HUES64 (cell line): ENCODE measurements at regions not wholly inside any gene's neighbourhood (a gene's known extent, or its start where the extent isn't known, plus 50 kb on each side); places are given as distances from the start of the nearest gene placed in this dataset.
"Not testable (repeated sequence)": the region's sequence is repeated elsewhere in the genome, so short reads cannot be mapped to it uniquely, and the experiment has no call there.

Experiments
- H3K27ac ChIP-seq: 2 replicates; pipeline ENCODE4 v1.7.0; 2013; ENCODE audit warnings: low read depth, low read length, inconsistent platforms
- H3K27me3 ChIP-seq: 2 replicates; pipeline ENCODE4 v1.6.1; 2013; ENCODE audit warnings: mild to moderate bottlenecking, low read length; ENCODE audit not compliant: insufficient read depth
- H3K36me3 ChIP-seq: 2 replicates; pipeline ENCODE4 v1.6.1; 2013; ENCODE audit warnings: mild to moderate bottlenecking, low read length; ENCODE audit not compliant: insufficient read depth
- H3K4me1 ChIP-seq: 2 replicates; pipeline ENCODE4 v1.6.1; 2013; ENCODE audit warnings: mild to moderate bottlenecking, low read length, moderate library complexity; ENCODE audit not compliant: insufficient read depth
- H3K4me3 ChIP-seq: 2 replicates; pipeline ENCODE4 v1.5.1; 2013; ENCODE audit warnings: mild to moderate bottlenecking, low read length, moderate library complexity
- H3K9ac ChIP-seq: 2 replicates; pipeline ENCODE4 v1.6.1; 2013; ENCODE audit warnings: mild to moderate bottlenecking, low read depth, low read length
- H3K9me3 ChIP-seq: 2 replicates; pipeline ENCODE4 v1.6.1; 2013; ENCODE audit warnings: low read depth, low read length; ENCODE audit not compliant: insufficient read depth
- WGBS: fragments of 150-250, 120-280 bp; methylation state at CpG from one replicate; pipeline ENCODE4 v1.1.7; 2013; ENCODE audit warnings: missing lambda C conversion rate; 5-methylcytosine and 5-hydroxymethylcytosine counted together

DNA sequence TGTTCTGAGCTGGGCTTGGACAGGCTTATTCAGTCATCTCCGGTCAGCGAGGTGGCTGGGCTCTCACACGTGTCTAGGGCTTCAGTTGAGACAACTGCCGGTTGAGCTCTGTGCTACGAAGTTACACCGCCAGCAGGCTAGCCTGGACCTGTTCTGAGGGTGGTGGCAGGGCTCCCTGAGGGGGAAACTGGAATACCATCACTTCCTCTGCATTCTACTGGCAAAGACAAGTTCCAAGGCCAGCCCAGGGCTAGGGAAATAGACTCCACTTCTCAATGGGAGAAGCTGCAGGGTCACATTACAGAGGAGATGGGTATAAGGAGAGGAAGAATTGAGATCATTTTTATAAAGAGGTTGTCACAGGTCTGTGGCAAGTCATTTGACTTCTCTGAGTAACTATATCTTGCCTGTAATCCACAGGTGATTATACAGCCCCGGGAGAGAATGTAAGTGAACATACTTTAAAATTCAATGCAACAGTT, 106.8 kb upstream of the IL12A start:
- Histone ChIP-seq H3K4me1 (peaks cover 29% of the 10 kb centered on the region), H3K27me3 (no peaks in the 10 kb centered on the region), H3K9ac (no peak overlapping the region), H3K4me3 (no peak overlapping the region), H3K9me3 (no peaks in the 10 kb centered on the region), H3K36me3 (no peaks in the 10 kb centered on the region), H3K27ac (no peak overlapping the region)
- WGBS: 78% methylated on average over 7 of the region's 7 CpGs

DNA sequence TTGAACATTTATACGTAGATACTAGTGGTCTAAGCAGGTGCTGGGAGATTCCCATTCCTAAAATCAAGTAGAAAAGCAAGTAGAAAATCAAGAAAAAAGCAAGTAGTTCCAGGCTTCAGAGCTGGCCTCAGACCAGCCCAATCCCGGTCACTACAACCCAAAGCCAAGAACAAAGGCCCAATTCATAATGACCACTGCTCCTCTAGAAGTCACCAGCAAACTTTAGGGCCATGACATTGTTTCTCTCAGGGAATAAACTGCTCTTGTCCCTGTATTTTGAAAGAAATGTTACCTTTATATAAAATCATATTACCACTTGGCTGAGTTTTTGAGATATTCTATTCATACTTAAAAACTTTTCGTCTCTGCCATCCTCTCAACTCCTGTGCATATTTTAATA, 106.3 kb upstream of the IL12A start:
- H3K27me3 ChIP-seq: no peaks in the 10 kb centered on the region
- H3K9me3 ChIP-seq: no peaks in the 10 kb centered on the region
- H3K4me1 ChIP-seq: peaks cover 29% of the 10 kb centered on the region
- no peak overlapping the region for H3K9ac ChIP-seq
- no peak overlapping the region for H3K4me3 ChIP-seq
- H3K27ac ChIP-seq: no peak overlapping the region
- no peaks in the 10 kb centered on the region for H3K36me3 ChIP-seq
- WGBS: 95% methylated on average over 3 of the region's 3 CpGs

DNA sequence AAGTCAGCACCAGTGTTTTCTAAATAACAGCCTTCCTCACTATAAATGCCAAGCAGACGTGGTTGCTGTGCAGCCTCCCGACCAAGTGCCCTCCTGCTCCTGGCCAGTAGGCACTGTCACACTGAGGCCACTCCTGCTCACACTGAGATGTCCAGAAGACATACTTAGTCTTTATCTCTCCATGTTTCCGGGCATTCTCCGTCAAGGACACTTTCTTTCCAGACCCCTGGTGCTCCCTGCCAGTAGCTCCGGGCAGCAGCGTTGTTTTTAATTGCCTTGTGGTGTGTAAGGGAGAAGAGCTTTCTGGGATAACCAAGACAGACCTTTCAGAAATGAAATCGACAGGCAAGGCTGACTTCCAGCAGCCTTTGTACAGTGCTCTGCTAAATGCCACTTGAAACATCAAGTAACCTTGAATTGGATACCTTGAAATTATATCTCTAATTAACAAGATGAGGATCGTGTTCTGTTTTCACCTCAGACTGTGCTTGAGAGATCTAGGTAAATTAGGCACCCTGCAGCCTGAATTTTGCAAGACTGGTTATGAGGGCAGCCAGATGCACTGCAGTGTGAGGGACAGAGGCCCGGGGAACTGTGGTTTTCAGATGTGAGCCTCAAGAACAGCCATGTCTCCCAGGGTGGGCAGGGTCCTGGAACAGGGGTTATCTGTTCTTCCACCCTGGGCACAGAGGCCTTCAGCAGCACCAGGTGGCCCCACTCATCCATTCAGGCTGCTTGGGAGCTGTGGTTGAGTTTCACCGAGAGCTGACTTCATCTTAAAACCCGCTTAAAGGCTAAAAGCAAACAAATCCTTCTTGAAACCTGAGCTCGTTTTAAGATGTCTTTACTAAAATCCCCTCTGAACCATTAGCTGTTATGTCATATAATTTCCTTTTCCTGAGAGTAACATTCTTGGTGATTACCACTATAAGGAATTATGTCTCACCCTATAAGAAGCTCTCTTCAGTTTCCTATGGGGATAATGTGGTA, 105.5 kb upstream of the IL12A start:
- Histone ChIP-seq H3K27me3 (no peaks in the 10 kb centered on the region), H3K9ac (no peak overlapping the region), H3K4me3 (no peak overlapping the region), H3K4me1 (peaks cover 22% of the 10 kb centered on the region), H3K9me3 (no peaks in the 10 kb centered on the region), H3K27ac (no peak overlapping the region), H3K36me3 (peaks cover 3% of the 10 kb centered on the region; the same call in 1 of the 2 replicates)
- WGBS: 86% methylated on average over 12 of the region's 12 CpGs

DNA sequence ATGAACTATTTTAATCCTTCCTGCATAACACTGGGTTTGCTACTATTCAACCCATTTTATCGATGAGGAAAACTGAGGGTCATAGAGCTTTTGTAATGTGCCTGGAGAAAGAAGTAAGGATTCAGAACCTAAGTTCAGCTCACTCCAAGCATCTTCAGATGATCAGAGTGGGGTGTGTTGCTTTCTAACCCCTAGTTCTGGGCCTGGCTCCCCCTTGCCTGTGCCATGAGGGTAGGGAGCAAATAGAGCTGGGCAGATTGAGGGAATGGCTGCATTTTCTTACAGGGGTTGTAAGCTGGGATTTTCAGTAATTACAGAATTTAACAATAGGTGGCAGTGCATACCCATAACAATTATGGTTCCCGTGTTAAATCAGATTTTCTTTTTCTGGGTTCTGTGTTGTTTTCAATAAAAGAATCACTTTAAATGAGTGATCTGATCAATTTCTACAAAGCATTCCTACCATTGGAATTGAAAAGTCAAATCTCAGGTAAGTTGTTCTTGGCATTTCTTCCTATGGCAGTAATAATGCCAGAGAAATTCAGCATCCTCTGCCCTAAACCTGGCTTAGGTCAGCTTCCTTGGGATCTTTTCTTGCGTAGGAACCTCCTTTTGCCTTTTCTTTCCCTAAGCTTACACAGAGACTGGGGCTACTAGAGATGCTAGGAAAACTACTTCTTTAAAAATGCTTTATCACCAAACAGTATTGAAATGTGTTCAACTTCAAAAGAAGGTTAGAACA, 103.8 kb upstream of the IL12A start:
- peaks cover 22% of the 10 kb centered on the region for H3K4me1 ChIP-seq
- no peaks in the 10 kb centered on the region for H3K9me3 ChIP-seq
- 92% methylated on average over 2 of the region's 3 CpGs for WGBS
- peaks cover 6% of the 10 kb centered on the region; the same call in 1 of the 2 replicates for H3K36me3 ChIP-seq
- no peak overlapping the region for H3K9ac ChIP-seq
- no peak overlapping the region for H3K4me3 ChIP-seq
- H3K27ac ChIP-seq: no peak overlapping the region
- H3K27me3 ChIP-seq: no peaks in the 10 kb centered on the region

DNA sequence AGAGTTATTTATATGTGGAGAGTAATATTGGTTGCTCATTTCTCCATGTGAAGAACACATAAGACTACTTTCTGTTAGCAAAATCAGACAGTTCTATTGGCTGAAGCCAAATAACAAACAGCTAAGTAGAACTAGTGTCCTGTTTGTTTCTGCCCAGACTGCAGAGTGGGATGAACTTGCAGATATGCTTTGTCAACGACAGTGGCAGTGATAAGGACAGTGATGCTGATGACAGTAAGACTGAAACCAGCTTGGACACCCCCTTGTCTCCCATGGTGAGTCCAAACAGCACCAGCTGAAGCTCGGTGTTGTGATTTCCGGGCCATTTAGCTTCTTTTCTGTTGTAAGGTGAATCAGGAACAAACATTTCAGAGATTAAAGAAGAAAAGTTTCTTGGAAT, 102.6 kb upstream of the IL12A start:
- no peaks in the 10 kb centered on the region for H3K9me3 ChIP-seq
- H3K4me1 ChIP-seq: peaks cover 22% of the 10 kb centered on the region
- no peak overlapping the region for H3K9ac ChIP-seq
- no peaks in the 10 kb centered on the region for H3K27me3 ChIP-seq
- H3K36me3 ChIP-seq: peaks cover 6% of the 10 kb centered on the region; the same call in 1 of the 2 replicates
- H3K27ac ChIP-seq: no peak overlapping the region
- WGBS: 92% methylated on average over 3 of the region's 3 CpGs
- no peak overlapping the region for H3K4me3 ChIP-seq

DNA sequence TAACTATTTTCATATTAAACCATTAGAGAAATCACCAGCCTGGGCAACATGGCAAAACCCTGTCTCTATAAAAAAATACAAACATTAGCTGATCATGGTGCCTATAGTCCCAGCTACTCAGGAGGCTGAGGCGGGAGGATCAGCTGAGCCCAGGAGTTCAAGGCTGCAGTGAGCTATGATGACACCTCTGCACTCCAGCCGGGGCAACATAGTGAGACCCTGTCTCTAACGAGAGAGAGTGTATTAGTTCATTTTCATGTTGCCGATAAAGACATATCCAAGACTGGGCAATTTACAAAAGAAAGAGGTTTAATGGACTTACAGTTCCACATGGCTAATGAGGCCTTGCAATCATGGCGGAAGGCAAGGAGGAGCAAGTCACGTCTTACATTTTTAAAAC, 102.1 kb upstream of the IL12A start:
- H3K36me3 ChIP-seq, H3K27ac ChIP-seq, H3K4me3 ChIP-seq, H3K9me3 ChIP-seq, H3K27me3 ChIP-seq, H3K9ac ChIP-seq: not testable (repeated sequence)
- peaks cover 20% of the 10 kb centered on the region for H3K4me1 ChIP-seq
- 97% methylated on average over 6 of the region's 6 CpGs for WGBS

DNA sequence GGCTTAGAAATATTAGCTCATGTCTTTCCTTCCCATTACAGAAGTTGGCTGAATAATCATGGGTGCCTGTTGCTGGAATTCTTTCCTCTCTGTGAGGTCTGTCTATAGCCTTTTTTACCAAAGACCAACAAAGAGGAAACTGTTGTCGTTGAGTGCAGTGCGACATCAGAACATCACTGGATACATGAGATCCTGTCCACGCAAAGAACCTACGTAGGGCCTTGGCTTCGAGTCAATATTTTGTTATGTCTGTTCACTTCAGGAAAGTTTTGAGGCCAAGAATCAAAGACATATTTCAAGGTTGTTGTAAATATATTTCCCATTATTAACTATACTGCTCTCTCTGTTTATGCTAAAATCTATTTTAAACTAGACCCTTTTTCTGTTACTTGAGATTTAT, 101.5 kb upstream of the IL12A start:
- Histone ChIP-seq H3K27ac (no peak overlapping the region), H3K4me1 (peaks cover 14% of the 10 kb centered on the region)
- 97% methylated on average over 5 of the region's 5 CpGs for WGBS

DNA sequence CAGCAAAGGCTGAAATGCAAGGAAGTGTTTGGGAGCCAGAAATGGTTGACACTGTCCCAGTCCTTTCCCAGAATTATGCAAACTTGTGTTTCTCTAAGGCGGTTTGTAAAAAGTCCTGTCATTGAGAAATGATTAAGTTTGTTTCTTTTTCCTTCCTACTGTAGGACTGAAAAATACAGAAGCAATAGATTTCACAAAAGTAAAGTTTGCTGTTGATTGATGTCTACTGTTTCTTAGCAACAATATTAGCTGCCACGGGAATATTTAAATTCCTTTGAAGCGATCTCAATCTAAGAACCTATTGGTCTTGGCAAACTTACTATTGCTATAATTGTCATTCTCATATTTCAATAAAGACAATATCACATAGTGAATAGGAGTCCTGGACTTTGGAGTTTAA, 100.7 kb upstream of the IL12A start:
- Histone ChIP-seq H3K9me3 (no peaks in the 10 kb centered on the region), H3K4me3 (no peak overlapping the region), H3K27me3 (no peaks in the 10 kb centered on the region), H3K27ac (no peak overlapping the region), H3K9ac (no peak overlapping the region), H3K4me1 (peaks cover 10% of the 10 kb centered on the region), H3K36me3 (peaks cover 16% of the 10 kb centered on the region)
- 98% methylated on average over 3 of the region's 3 CpGs for WGBS

More for the DNA sequence above, 101.5 kb upstream of the IL12A start:
- H3K9ac ChIP-seq: no peak overlapping the region
- H3K36me3 ChIP-seq: peaks cover 9% of the 10 kb centered on the region
- no peaks in the 10 kb centered on the region for H3K9me3 ChIP-seq
- H3K27me3 ChIP-seq: no peaks in the 10 kb centered on the region
- no peak overlapping the region for H3K4me3 ChIP-seq

DNA sequence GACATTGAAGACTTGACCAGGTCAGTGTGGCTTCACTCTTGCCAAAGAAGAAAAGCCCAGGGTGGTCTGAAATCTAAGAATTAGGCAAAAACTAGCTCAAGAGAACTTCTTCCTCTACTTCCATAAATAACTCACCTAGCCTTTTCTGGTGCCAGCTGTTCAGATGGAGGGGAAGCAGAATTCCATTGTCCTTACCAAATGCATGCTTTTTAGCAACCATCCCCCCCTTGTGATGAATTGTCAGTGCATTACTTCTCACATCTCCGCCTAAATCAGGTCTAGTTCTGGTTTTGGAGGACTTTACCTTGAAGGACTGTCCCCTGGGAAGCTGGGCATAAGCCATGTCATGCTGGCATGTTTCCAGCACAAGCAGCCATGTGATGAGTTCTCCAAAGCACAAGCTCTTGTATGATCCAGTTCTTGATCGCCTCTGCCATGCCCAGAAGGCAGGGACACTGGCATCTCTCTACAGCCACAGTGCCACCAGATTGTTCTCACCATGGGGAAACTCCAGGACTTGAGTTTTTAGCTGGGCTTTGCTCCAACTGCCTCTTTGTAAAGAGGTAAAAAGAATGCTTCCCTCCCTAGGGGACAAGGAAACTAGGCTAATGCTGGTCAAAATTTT, 96.4 kb upstream of the IL12A start:
- Histone ChIP-seq H3K27me3 (no peaks in the 10 kb centered on the region), H3K27ac (no peak overlapping the region), H3K36me3 (peaks cover 35% of the 10 kb centered on the region), H3K4me3 (no peak overlapping the region), H3K9ac (no peak overlapping the region), H3K9me3 (no peaks in the 10 kb centered on the region), H3K4me1 (no peaks in the 10 kb centered on the region)
- 92% methylated on average over 2 of the region's 2 CpGs for WGBS

DNA sequence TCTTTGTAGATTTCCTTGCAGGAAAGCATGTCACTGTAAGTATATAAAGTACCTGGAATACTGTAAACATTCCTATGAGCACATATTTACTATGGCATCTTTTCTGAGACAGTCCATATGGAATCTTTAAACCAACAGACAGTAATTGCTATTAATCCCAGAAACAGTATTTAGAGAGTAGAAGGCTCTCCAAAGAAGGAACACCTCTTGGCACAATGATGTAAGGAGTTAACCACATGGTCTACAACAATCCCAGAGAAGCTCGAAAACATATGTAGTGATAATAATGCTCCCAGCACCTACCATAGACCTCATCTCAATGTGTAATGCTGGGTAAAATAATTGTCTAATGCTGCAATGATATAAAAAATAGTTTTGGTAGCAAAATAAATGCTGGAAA, 95.8 kb upstream of the IL12A start:
- no peaks in the 10 kb centered on the region for H3K9me3 ChIP-seq
- whole genome bisulfite sequencing: no CpG with 5 or more reads among the region's 1 CpG
- no peak overlapping the region for H3K27ac ChIP-seq
- no peak overlapping the region for H3K9ac ChIP-seq
- no peak overlapping the region for H3K4me3 ChIP-seq
- H3K4me1 ChIP-seq: no peaks in the 10 kb centered on the region
- peaks cover 36% of the 10 kb centered on the region for H3K36me3 ChIP-seq
- no peaks in the 10 kb centered on the region for H3K27me3 ChIP-seq

DNA sequence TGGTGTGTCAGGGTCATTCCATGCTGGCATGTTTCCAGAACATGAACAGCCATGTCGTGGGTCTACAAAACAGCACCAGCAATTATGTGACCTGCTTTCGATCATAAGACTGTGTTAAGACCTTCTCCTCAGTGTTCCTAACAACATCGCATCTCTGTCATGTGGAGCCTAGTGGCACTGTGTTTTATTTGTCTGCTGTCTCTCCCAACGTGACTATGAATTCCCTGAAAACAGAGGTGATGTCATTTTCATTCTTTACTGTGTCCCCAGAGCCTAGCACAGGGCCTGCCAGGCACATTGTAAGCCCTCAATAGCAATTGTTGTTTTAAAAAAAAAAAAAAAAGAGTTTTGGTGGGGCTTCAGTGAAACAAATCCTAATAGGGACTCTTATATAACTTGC, 94.2 kb upstream of the IL12A start:
- Histone ChIP-seq H3K9me3 (no peaks in the 10 kb centered on the region), H3K27ac (no peak overlapping the region), H3K9ac (no peak overlapping the region), H3K36me3 (peaks cover 39% of the 10 kb centered on the region), H3K27me3 (no peaks in the 10 kb centered on the region), H3K4me1 (no peaks in the 10 kb centered on the region), H3K4me3 (no peak overlapping the region)
- 96% methylated on average over 4 of the region's 4 CpGs for WGBS
